SHP77 treated with DMSO at 0.1 percent for 48 hours (cell line): ENCODE measurements at regions not wholly inside any gene's neighbourhood (a gene's known extent, or its start where the extent isn't known, plus 50 kb on each side); places are given as distances from the start of the nearest gene placed in this dataset.
"Not testable (repeated sequence)": the region's sequence is repeated elsewhere in the genome, so short reads cannot be mapped to it uniquely, and the experiment has no call there.

Source experiments
- DNase-seq: peaks from one replicate; lab custom pipeline; 2025; lab: John Stamatoyannopoulos, UW

- DNase-seq: no peak
Measured at GRCh38 chr11:93032580-93032979, 63.1 kb downstream of the MTNR1B start.

DNA sequence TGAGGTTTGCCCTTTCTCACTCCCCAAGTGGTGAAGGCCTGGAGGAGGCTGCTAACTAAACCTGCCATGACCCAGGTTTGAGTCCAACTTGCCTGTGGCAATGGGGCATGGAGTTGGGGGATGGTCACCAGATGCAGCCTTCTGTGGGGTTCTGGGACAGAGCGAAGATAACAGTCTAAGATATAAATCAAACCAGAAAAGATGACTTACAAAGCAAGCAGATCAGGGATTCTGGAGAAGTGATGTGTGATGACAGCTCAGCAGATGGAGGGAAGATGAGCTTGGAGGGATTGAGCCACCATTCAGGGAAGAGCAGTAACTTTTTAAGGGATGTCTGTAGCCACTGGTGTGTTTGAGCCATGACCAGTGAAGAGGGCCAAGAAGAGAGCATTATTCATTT is 63.6 kb downstream of the MTNR1B start:
- no peak for DNase-seq

DNA sequence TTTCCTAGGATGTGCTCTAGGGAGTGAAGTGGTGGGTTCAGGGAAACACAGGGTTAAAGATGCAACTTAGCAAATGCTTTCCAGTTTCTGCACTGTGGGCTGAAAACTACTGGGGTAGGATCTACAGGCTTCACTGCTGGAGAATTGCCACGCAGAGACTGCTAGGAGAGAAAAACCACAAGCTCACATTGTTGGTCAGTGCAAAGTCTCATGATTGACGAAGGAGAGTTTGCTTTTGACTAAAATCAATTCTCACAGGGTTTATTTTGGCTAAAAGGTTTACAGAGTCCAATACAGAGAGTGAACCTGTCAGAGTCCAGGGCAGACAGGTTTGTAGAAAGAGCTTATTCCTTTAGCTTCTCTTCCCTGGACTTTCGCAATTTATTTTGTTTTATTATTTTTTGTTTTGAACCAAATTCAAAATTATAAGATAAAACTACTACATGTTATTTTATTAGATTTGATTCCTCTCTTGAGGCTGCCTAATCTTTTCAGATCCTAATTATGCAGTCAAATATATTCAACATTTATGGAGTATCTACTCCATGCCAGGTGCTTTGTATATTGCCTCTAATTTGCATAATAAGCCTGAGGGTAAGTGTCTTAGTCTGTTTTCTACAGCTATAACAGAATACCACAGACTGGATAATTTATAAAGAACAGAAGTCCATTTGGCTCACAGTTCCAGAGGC is 64.7 kb downstream of the MTNR1B start:
- DNase-seq: no peak

- no peak for DNase-seq
Measured at GRCh38 chr11:93034723-93035039, 65.2 kb downstream of the MTNR1B start.

GRCh38 chr11:93038521-93038920 is 69.1 kb downstream of the MTNR1B start:
- DNase-seq: no peak

- DNase-seq: no peak
Measured at GRCh38 chr11:93039531-93040240, 70.2 kb downstream of the MTNR1B start.

GRCh38 chr11:93041682-93042081 is 72.2 kb downstream of the MTNR1B start:
- no peak for DNase-seq

- DNase-seq: not testable (repeated sequence)
Measured at GRCh38 chr11:93043186-93043585, 73.7 kb downstream of the MTNR1B start.

DNA sequence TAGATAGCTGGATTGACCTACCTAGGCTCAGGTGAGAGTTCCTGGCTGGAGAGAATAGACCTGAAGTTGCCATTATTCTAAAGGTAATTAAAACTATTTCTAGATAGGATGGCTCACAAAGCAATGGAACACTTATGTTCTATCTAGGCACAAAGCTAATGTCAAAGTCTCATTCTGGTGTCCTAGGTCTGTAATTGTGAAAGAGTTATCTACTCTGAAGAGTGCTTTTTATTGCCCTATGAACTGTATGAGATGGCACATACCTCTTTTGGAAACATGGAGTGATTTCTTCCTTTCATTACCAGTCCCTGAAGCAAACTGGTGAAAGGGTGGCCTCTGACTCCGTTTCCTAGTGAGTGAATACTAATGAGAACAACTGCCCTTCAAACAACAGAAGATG is 80.3 kb downstream of the MTNR1B start:
- no peak for DNase-seq

DNA sequence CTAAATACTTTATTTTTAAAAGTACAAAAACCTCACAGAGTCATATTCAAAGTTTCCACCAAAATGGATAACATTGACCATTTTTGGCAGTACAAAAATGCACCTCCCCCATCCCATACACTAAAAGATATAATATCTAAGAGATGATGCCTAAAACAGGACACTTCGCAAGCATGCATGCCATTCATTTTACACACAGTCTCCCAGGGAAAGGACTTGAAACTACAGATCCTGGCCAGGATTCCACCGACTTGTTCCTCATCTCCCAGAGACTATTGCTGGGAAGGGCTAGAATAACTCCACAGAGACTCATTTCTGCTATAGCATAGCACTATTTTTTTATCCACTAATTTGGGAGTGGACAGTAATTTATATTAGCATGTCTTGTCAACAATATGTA is 81.7 kb downstream of the MTNR1B start:
- no peak for DNase-seq

- DNase-seq: no peak
Measured at GRCh38 chr11:93053864-93054263, 84.4 kb downstream of the MTNR1B start.

GRCh38 chr11:93054279-93054678 is 84.8 kb downstream of the MTNR1B start:
- no peak for DNase-seq

DNA sequence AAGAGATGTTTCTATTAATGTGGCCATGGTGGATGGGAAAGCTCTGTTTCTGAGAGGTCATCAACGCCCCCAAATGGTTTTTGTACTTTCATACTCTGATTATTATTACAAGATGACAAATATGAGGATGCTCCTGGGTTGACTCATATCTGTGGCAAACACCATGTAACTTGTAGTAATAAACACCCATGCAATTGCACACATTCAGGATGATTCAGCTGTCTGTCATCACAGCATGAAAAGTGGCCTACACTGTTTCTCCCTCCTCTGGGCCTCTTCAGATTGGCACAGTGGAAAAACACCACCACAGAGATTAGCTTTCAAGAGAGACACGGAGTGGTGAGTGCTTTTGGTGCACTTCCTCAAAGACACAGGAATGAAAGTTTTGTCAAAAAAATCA is 85.4 kb downstream of the MTNR1B start:
- no peak for DNase-seq

DNA sequence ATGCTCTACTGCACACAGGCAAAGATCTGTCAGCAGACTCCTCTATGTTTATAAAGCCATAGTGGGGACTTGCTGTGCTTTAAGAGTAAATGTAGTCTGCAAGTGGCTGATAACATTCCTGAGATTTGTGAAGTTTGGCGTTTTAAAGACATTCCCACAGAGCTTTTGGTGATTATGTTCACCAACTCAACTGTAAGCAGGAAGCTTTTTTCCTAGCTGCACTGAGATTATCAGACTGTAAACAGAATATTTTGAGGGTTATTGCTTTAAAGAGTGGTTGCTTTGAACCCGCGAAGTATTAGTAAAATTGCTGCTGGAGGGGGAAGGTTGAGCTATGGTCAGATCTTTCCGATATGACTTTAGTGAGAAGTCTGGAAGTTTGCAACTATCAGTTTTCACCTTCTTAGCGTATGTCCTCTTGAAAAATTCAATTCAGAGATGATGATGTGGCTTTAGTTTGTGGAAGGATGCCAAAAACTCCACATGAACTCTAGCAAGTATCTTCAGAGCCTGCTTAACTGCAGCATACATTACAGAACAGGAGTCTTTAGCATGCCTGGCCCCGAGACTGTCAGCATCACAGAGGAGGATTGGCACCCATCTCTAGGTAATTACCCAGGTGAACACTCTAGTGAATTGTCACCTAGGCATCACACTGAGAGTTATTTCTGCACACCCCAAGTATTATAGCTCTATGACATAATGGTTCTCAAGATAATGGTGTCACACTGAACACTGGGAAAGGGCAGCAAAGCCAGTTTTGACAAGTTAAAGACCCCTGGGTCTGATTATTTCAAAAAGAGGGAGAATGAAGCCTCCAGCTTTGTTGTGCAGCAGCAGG is 89.9 kb downstream of the MTNR1B start:
- DNase-seq: no peak

DNA sequence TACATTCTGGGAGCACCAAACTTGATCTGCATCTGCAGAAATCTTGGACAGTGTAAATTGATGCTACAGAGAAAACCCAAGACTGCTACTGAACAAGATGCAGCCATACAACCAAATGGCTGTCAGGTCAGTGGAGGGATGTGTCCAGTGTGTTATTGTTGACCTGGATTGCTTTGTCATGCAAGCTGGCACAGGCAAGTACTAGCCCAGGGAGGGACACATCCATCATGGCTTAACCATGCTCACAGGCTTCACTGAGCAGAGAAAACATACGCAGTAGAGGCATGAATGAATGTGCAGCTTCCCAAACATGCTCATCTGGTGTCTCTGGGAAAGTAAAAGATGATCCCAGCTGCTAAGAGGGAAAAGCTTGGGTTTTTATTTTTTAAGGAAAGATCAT is 93.6 kb downstream of the MTNR1B start:
- DNase-seq: no peak

DNA sequence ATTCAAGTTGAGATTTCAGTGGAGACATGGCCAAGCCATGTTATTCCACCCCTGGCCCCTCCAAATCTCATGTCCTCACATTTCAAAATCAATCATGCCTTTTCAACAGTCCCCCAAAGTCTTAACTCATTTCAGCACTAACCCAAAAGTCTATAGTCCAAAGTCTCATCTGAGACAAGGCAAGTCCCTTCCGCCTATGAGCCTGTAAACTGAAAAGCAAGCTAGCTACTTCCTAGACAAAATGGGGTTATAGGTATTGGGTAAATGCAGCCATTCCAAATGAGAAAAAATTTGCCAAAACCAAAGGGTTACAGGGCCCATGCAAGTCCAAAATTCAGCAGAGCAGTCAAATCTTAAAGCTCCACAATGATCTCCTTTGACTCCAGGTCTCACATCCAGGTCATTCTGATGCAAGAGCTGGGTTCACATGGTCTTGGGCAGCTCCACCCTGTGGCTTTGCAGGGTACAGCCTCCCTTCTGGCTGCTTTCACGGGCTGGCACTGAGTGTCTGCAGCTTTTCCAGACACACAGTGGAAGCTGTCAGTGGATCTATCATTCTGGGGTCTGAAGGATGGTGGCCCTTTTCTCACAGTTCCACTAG is 95.7 kb downstream of the MTNR1B start:
- not testable (repeated sequence) for DNase-seq

- no peak for DNase-seq
Measured at GRCh38 chr11:93067881-93068390, 98.5 kb downstream of the MTNR1B start.

DNA sequence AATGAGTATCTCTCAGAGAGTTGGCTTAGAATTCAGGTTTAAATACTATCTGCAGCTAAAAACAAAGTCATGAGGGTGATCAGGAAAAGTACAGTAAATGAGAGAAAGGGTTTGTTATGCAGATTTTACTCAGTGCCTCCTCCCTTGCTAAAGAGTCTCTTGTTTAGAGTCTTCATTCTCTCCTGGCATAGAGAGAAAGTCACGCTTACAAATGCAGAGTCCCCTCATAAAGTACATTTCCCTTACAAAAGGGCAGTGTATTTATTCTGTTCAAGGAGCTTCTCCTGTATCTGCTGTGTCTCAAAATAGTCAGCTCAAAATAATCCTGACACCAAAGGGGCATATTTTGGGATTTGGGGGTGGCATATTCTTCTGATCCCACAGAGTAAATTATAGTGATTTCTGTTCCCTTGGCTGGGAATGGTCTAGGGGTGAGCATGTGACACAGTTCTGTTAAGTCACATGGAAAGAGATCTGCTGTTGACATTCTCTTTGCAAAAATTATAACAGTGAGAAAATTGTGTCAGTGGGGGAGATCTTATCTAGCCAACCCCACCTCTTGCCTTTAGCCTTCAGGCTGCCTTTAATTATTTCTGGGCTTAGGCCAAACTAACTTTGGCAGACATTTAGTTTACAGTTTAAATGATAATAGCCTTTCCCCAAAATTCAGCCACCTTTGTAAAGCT is 102.9 kb downstream of the MTNR1B start:
- DNase-seq: no peak

GRCh38 chr11:93073026-93073425 is 103.6 kb downstream of the MTNR1B start:
- no peak for DNase-seq

- no peak for DNase-seq
Measured at GRCh38 chr11:93073508-93074280, 104.2 kb downstream of the MTNR1B start.

DNA sequence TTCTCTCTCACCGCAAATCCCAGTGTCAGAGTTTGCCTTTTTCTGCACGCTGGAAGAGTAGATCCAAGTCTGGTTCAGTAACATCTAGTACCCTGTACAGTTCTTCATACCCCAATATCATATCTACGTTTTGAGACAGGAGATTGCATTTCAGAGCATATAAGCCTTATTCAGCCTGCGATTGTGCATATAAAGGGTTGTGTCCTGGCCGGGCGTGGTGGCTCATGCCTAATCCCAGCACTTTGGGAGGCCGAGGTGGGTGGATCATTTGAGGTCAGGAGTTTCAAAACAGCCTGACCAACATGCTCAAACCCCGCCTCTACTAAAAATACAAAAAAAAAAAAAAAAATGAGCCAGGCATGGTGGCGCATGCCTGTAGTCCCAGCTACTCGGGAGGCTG is 104.9 kb downstream of the MTNR1B start:
- no peak for DNase-seq
